KMS-11 (cell line): ENCODE measurements at regions not wholly inside any gene's neighbourhood (a gene's known extent, or its start where the extent isn't known, plus 50 kb on each side); places are given as distances from the start of the nearest gene placed in this dataset.

Source experiments
- H2AFZ ChIP-seq: fragments of 200-600 bp; sonication (generic); 2 replicates; pipeline ENCODE4 v1.6.1; 2016; ENCODE audit warnings: antibody characterized with exemption, mixed run types, low read depth
- H3K27ac ChIP-seq: fragments of 200-600 bp; sonication (generic); 2 replicates; pipeline ENCODE4 v1.6.1; 2016; ENCODE audit warnings: mild to moderate bottlenecking, mixed run types
- H3K27me3 ChIP-seq: fragments of 200-600 bp; sonication (generic); 2 replicates; pipeline ENCODE4 v1.6.1; 2017; ENCODE audit warnings: mild to moderate bottlenecking, low read depth, mixed run types, moderate library complexity; ENCODE audit not compliant: insufficient read depth
- H3K36me3 ChIP-seq: fragments of 200-600 bp; sonication (generic); 2 replicates; pipeline ENCODE4 v1.6.1; 2017; ENCODE audit warnings: mild to moderate bottlenecking, mixed run types; ENCODE audit not compliant: insufficient read depth
- H3K4me1 ChIP-seq: fragments of 200-600 bp; sonication (generic); 2 replicates; pipeline ENCODE4 v1.6.1; 2016; ENCODE audit warnings: mild to moderate bottlenecking, low read depth, mixed run types; ENCODE audit not compliant: poor library complexity, severe bottlenecking
- H3K4me2 ChIP-seq: fragments of 200-600 bp; sonication (generic); 2 replicates; pipeline ENCODE4 v1.7.0; 2016; ENCODE audit warnings: mild to moderate bottlenecking, mixed run types
- H3K4me3 ChIP-seq: fragments of 200-600 bp; sonication (generic); IDR thresholded peaks from 2 replicates; pipeline ENCODE4 v1.6.1; 2017; ENCODE audit warnings: low read depth, low read length, mixed read lengths; ENCODE audit not compliant: insufficient read depth
- H3K79me2 ChIP-seq: fragments of 200-600 bp; sonication (generic); 2 replicates; pipeline ENCODE4 v1.6.1; 2016; ENCODE audit warnings: low read depth, mixed run types; ENCODE audit not compliant: insufficient read depth
- H3K9ac ChIP-seq: fragments of 200-600 bp; sonication (generic); 2 replicates; pipeline ENCODE4 v1.6.1; 2016; ENCODE audit warnings: mild to moderate bottlenecking, mixed run types
- H4K20me1 ChIP-seq: fragments of 200-600 bp; sonication (generic); 2 replicates; pipeline ENCODE4 v1.6.1; 2016; ENCODE audit warnings: mild to moderate bottlenecking, mixed run types; ENCODE audit not compliant: insufficient read depth
- CTCF ChIP-seq: fragments of 200-600 bp; sonication (generic); conservative IDR thresholded peaks from 2 replicates; pipeline ENCODE4 v1.6.1; 2017; ENCODE audit warnings: low read depth, mild to moderate bottlenecking, antibody characterized with exemption, low read length, moderate library complexity, mixed read lengths

GRCh38 chr9:113705928-113706519 is 170.1 kb upstream of the ZNF618 start:
- Histone ChIP-seq H3K79me2 (no peaks in the 10 kb centered on the region), H4K20me1 (no peaks in the 10 kb centered on the region), H3K36me3 (no peaks in the 10 kb centered on the region), H3K27ac (no peak overlapping the region), H3K9ac (no peak overlapping the region), H3K4me1 (no peaks in the 10 kb centered on the region), H3K27me3 (no peaks in the 10 kb centered on the region), H3K4me2 (no peak overlapping the region), H2AFZ (no peak overlapping the region), H3K4me3 (no peak overlapping the region)
- no peak for TF ChIP-seq CTCF

GRCh38 chr9:113707953-113708695 is 168.0 kb upstream of the ZNF618 start:
- H3K4me2 ChIP-seq = no peak overlapping the region
- no peaks in the 10 kb centered on the region for H3K4me1 ChIP-seq
- no peak for TF ChIP-seq CTCF
- H3K79me2 ChIP-seq = no peaks in the 10 kb centered on the region
- no peaks in the 10 kb centered on the region for H3K27me3 ChIP-seq
- no peaks in the 10 kb centered on the region for H4K20me1 ChIP-seq
- H2AFZ ChIP-seq = no peak overlapping the region
- no peak overlapping the region for H3K9ac ChIP-seq
- no peak overlapping the region for H3K4me3 ChIP-seq
- no peak overlapping the region for H3K27ac ChIP-seq
- H3K36me3 ChIP-seq = no peaks in the 10 kb centered on the region

GRCh38 chr9:113708821-113709713 is 167.0 kb upstream of the ZNF618 start:
- H3K4me3 ChIP-seq = no peak overlapping the region
- no peak for TF ChIP-seq CTCF
- no peaks in the 10 kb centered on the region for H4K20me1 ChIP-seq
- H3K27me3 ChIP-seq = no peaks in the 10 kb centered on the region
- H2AFZ ChIP-seq = no peak overlapping the region
- no peak overlapping the region for H3K4me2 ChIP-seq
- no peak overlapping the region for H3K9ac ChIP-seq
- H3K36me3 ChIP-seq = no peaks in the 10 kb centered on the region
- no peaks in the 10 kb centered on the region for H3K79me2 ChIP-seq
- no peaks in the 10 kb centered on the region for H3K4me1 ChIP-seq
- no peak overlapping the region for H3K27ac ChIP-seq

GRCh38 chr9:113709721-113710120 is 166.4 kb upstream of the ZNF618 start:
- no peaks in the 10 kb centered on the region for H3K4me1 ChIP-seq
- no peak overlapping the region for H3K4me2 ChIP-seq
- H3K27me3 ChIP-seq = no peaks in the 10 kb centered on the region
- H3K9ac ChIP-seq = no peak overlapping the region
- no peak overlapping the region for H3K27ac ChIP-seq
- no peaks in the 10 kb centered on the region for H4K20me1 ChIP-seq
- no peaks in the 10 kb centered on the region for H3K36me3 ChIP-seq
- H3K4me3 ChIP-seq = no peak overlapping the region
- H3K79me2 ChIP-seq = no peaks in the 10 kb centered on the region
- no peak overlapping the region for H2AFZ ChIP-seq
- TF ChIP-seq CTCF = no peak
